Gastroesophageal sphincter (tissue), 3 donors: ENCODE measurements at regions not wholly inside any gene's neighbourhood (a gene's known extent, or its start where the extent isn't known, plus 50 kb on each side); places are given as distances from the start of the nearest gene placed in this dataset.

ENCODE experiments used
- CTCF ChIP-seq, 4 experiments: fragments of 200-600 bp in 2 of 4; fragments of 450-650 bp in 2 of 4; sonication (generic) in 1 of 4; IDR thresholded peaks; one replicate each; pipeline ENCODE4 v1.5.1; 2017 to 2019; ENCODE audit warnings: antibody characterized with exemption in 4 of 4, mild to moderate bottlenecking in 2 of 4, moderate library complexity in 2 of 4
- EP300 ChIP-seq: sonication (generic); formaldehyde crosslinking; IDR thresholded peaks from one replicate; pipeline ENCODE4 v1.6.1; 2017; ENCODE audit warnings: antibody characterized with exemption, mild to moderate bottlenecking
- POLR2AphosphoS5 ChIP-seq: sonication (generic); formaldehyde crosslinking; IDR thresholded peaks from one replicate; pipeline ENCODE4 v1.6.1; 2017; ENCODE audit warnings: antibody characterized with exemption

DNA sequence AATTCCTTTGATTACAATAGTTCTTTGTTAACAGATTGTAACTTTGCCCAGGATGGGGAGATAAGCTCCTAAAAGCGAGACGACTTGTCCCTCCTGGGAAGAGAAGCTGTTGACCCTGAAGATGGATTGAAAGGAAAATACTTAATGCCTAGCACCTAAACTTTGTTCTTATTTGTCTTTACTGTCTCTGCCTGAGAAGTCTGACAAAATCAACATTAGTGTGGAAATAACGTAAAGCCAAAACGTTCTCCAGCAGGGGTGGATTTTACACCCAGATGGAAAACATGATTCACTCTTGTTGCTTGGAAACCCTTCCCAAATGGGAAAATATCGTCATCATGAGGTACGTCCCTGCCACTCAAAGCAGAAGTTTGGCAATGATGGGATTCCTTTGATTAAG, 450.1 kb downstream of the SLC4A3 start:
- TF ChIP-seq CTCF (IDR thresholded peaks at IDR 0.05) (no peak), POLR2AphosphoS5 (no peak), EP300 (no peak)
